ENCODE measurements at regions not wholly inside any gene's neighbourhood (a gene's known extent, or its start where the extent isn't known, plus 50 kb on each side); places are given as distances from the start of the nearest gene placed in this dataset.

DNA sequence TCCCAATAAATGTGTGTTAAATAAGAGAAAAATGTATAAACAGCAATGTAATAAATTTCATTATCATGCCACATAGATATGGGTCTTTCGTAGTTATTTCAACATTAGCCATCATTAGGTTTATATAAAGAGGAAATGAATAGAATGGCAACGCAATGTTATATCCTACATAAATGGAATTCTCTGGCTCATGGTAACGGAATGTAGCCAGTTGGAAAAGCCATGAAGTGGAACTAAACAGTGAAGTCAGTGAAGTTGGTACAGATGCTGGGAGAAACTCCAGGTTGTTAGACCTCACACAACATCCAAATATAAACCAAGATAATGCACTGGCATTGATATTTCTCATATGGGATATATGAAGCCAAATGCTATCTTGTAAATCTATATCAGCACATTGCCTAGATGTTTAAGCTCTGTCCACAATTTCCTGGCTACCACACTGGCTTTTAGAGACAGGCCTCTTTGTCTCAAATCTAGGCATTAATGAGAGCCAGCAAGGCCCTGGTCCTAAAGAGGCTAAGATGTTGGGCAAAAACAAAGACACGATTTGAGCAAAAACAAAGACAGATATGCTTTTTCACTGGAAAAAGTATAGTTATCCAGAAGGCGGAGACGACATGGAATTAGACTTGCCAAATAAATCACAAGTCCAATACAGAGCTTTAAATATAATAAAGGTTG, 861.0 kb downstream of the RPS29 start:
- TF ChIP-seq, protein P1, sequence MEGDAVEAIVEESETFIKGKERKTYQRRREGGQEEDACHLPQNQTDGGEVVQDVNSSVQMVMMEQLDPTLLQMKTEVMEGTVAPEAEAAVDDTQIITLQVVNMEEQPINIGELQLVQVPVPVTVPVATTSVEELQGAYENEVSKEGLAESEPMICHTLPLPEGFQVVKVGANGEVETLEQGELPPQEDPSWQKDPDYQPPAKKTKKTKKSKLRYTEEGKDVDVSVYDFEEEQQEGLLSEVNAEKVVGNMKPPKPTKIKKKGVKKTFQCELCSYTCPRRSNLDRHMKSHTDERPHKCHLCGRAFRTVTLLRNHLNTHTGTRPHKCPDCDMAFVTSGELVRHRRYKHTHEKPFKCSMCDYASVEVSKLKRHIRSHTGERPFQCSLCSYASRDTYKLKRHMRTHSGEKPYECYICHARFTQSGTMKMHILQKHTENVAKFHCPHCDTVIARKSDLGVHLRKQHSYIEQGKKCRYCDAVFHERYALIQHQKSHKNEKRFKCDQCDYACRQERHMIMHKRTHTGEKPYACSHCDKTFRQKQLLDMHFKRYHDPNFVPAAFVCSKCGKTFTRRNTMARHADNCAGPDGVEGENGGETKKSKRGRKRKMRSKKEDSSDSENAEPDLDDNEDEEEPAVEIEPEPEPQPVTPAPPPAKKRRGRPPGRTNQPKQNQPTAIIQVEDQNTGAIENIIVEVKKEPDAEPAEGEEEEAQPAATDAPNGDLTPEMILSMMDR (conservative IDR thresholded peaks at IDR 0.05 in 1 of 2, IDR thresholded peaks at IDR 0.05 in 1 of 2; ENCODE audit: extremely low read depth in 1 of 2, insufficient read depth in 1 of 2, low read depth in 1 of 2, low read length in 2 of 2) = no peak
- TF ChIP-seq EZH2 (IDR thresholded peaks at IDR 0.05; ENCODE audit: borderline replicate concordance, low read length) = no peak

All from mammary epithelial cell (primary cell).